ENCODE measurements at regions not wholly inside any gene's neighbourhood (a gene's known extent, or its start where the extent isn't known, plus 50 kb on each side); places are given as distances from the start of the nearest gene placed in this dataset.
A peak's percentile ranks its signal among the peaks of the same experiment; 100 is the strongest.

DNA sequence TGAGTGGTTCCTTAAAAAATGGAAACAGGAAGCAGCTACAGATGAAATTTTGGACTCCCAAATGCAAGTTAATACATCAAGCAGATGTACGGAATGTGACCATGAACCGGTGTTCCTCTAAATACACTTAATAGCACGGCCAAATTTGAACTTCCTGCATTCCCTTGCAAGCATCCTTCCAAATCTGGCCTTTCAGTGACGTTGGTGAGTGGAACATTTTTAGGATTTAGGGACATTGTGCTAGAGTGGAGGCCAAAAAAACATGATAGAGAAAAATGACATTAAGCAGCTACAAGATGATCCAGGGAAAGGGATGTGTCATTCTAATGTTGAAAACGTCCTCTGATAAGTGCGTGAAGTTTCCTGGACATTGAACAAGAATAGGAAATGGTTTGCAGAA is 62.1 kb downstream of the CTAGE1 start:
- no peak overlapping the region for H3K4me3 ChIP-seq (ENCODE audit: low read depth, low read length)
- no peak for DNase-seq (ENCODE audit: low read depth)
- TF ChIP-seq, protein P1, sequence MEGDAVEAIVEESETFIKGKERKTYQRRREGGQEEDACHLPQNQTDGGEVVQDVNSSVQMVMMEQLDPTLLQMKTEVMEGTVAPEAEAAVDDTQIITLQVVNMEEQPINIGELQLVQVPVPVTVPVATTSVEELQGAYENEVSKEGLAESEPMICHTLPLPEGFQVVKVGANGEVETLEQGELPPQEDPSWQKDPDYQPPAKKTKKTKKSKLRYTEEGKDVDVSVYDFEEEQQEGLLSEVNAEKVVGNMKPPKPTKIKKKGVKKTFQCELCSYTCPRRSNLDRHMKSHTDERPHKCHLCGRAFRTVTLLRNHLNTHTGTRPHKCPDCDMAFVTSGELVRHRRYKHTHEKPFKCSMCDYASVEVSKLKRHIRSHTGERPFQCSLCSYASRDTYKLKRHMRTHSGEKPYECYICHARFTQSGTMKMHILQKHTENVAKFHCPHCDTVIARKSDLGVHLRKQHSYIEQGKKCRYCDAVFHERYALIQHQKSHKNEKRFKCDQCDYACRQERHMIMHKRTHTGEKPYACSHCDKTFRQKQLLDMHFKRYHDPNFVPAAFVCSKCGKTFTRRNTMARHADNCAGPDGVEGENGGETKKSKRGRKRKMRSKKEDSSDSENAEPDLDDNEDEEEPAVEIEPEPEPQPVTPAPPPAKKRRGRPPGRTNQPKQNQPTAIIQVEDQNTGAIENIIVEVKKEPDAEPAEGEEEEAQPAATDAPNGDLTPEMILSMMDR (conservative IDR thresholded peaks at IDR 0.05; ENCODE audit: low read depth, low read length): no peak

DNA sequence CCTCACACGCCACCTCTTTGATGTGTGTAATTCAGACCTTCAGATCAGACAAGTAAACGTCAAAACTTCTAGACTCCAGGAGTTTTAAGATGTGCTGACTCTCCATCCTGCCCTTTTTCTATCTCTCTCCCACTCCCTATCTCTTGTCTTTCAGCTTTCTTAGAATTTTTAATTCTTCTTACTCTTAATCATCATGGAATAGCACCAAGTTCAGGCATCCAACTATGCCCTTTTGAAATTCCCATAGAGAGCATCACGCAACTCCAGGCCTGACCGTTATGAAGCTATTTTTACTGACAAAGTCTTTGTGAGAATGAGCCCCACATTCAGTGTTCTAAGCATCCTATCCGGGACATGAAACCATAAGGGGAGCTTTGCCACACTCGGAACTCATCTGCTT is 62.6 kb downstream of the CTAGE1 start:
- no peak overlapping the region for H3K4me3 ChIP-seq (ENCODE audit: low read depth, low read length)
- TF ChIP-seq, protein P1 (conservative IDR thresholded peaks at IDR 0.05; ENCODE audit: low read depth, low read length): no peak
- no peak for DNase-seq (ENCODE audit: low read depth)

DNA sequence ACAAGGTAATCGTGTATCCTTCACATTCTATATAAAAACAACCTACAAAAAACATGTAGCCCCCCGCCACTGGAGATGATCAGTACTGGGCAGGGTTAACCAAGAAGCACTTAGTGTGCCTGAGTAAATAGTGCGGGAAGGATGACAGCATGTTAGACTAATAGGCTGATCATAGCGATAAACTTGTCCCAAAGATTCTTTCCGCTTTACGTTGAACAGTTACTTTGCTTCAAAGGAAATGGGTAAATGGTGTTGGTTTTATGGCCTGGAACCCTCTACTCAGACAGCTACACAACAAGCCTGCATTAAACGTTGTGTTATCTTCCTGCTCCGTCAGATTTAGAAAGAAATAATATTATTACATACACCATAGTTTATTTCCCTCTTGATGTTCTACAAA is 67.7 kb downstream of the CTAGE1 start:
- TF ChIP-seq, protein P1 (conservative IDR thresholded peaks at IDR 0.05; ENCODE audit: low read depth, low read length): no peak
- DNase-seq (ENCODE audit: low read depth): no peak

DNA sequence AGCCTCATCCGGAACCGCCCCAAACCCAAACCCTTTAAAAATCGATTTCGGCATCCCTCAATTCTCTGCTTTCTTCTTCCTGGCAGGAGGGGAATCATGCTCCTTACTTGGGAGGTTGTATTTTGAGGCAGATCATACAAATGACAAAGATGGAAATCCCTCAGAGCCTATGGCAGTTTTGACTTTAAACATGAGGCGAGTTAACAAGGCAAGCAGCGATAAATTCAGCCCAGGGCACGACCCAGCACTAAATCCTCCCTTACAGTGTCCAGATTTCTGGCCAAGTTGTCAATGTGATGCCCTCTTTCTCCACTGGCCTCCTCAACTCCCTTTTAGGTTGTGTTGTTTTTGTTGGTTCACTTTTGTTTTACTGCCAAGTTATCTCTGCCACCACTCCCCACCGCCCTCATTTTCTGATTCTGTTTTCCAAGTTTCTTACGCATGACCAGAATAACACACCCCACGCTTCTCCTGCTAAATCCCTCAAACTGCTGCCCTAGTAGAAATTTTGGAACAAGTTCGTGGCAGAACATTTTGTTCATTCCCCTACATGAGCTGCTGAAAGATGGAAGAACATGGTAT is 68.3 kb downstream of the CTAGE1 start:
- no peak overlapping the region for H3K4me3 ChIP-seq (ENCODE audit: low read depth, low read length)
- DNase-seq (ENCODE audit: low read depth): no peak
- TF ChIP-seq, protein P1 (conservative IDR thresholded peaks at IDR 0.05; ENCODE audit: low read depth, low read length): no peak

More for the DNA sequence above, 67.7 kb downstream of the CTAGE1 start:
- H3K4me3 ChIP-seq (ENCODE audit: low read depth, low read length): no peak overlapping the region

DNA sequence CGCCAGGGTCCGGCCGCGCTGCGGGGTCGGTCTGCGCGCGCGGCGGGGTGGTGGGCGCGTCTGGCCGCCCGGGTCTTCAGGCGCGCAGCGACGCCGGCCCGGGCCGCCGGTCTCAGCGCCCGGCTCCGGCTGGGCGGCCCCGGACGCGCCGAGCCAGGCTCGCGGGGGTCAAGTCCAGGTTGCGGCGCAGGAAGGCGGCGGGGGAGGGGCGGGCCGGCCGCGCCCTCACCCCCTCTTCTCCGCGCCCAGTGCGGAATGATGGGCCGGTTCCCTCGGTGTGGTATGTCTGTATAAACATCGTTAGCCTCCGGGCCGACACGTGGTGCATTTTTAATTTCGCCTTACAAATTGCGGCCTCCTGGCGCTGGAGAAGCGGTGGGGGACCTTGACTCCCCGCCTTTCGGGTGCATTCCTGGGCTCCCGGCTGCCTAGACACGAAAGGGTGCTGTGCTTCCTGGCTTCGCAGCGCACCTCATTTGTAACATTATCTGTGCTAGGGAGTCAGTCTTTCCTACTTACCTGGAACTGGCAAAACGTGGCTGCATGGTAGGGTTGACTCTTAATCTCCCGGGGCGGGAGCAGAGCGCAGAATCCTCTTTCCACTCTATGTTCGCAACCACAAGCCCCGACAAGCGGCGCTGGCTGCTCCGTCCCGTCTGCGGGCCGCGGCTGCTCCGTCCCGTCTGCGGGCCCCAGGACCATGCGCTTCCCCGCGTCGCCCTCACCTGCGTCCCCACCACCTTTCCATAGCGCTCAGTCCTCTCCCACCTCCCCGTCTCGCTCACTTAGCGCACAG is 69.0 kb downstream of the CTAGE1 start:
- DNase-seq (ENCODE audit: low read depth): no peak
- H3K4me3 ChIP-seq (ENCODE audit: low read depth, low read length): peak overlapping the region; percentile 46
- TF ChIP-seq, protein P1 (conservative IDR thresholded peaks at IDR 0.05; ENCODE audit: low read depth, low read length): no peak

DNA sequence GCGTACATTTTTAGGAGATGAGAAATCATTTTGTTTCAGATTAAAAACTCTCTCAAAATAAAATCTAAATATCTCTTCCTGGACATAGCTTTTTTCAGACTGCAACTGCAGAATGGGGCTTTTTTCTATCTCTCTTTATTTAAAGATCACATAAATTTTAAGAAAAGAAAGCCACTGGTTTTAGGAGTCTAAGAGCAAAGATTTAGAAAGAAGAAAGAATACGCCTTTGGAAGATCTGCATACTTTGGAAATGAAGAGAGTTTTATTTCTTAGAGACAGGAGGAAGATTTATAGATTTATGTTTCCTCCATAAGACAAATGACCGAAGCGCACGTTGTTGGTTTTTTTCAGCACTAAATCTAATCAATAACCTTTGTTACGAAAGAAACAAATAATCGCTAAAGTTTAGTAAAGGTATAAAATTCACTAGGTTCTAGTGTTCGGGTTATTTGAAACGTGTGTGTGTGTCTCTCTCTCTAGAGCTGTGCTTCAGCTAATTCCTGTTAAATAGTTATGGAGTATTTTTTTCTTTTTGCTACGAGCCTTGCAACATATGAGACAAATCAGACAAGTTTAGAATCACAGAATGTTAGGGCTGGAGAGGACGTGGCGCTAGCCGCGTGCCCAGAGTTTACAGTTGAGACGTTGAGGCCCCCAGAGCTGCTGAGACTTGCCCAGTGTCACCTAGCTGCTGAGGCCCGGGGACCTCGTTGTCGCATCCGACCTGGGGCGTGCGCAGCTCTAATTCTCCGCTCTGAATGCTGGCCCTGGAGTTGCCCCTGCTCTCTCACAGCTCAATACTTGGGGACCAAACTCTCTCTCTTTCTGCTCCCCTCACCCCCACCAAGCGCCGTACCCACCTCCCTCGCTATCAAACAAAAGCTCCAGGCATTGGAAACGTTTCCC is 69.9 kb downstream of the CTAGE1 start:
- no peak for DNase-seq (ENCODE audit: low read depth)
- H3K4me3 ChIP-seq (ENCODE audit: low read depth, low read length): peak overlapping the region; percentile 37
- TF ChIP-seq, protein P1 (conservative IDR thresholded peaks at IDR 0.05; ENCODE audit: low read depth, low read length): no peak
